Frontal cortex (tissue), 3 donors: ENCODE measurements at regions not wholly inside any gene's neighbourhood (a gene's known extent, or its start where the extent isn't known, plus 50 kb on each side); places are given as distances from the start of the nearest gene placed in this dataset.
"Not testable (repeated sequence)": the region's sequence is repeated elsewhere in the genome, so short reads cannot be mapped to it uniquely, and the experiment has no call there.

Source experiments
- DNase-seq, 2 donors: peaks; one replicate each; pipeline ENCODE4 v3.0.0; 2012; ENCODE audit warnings: low spot score in 2 of 2
- FAIRE-seq: peaks from 2 replicates; lab custom pipeline; 2012; peaks lifted over from hg19 to GRCh38; lab: Jason Lieb, UNC
- donor health status: control.
- donor health status: control.
- donor health status: control.

GRCh38 chr6:71190809-71191208 lies 97.8 kb upstream of the OGFRL1 start:
- FAIRE-seq, result no peak
- DNase-seq, result peak in 1 of 2 donors; percentile 4

GRCh38 chr6:71194724-71195123 lies 93.9 kb upstream of the OGFRL1 start:
- DNase-seq (no peak), FAIRE-seq (no peak)

- FAIRE-seq (no peak), DNase-seq (no peak)
Measured at GRCh38 chr6:71197267-71197666, 91.3 kb upstream of the OGFRL1 start.

- DNase-seq (no peak), FAIRE-seq (no peak)
Measured at GRCh38 chr6:71197780-71198179, 90.8 kb upstream of the OGFRL1 start.

GRCh38 chr6:71198908-71199307 lies 89.7 kb upstream of the OGFRL1 start:
- DNase-seq, result no peak
- FAIRE-seq, result no peak

- FAIRE-seq (no peak), DNase-seq (no peak)
Measured at GRCh38 chr6:71199736-71200135, 88.9 kb upstream of the OGFRL1 start.

GRCh38 chr6:71203206-71203605 lies 85.4 kb upstream of the OGFRL1 start:
- DNase-seq (no peak), FAIRE-seq (no peak)

GRCh38 chr6:71204741-71205140 lies 83.9 kb upstream of the OGFRL1 start:
- no peak for FAIRE-seq
- DNase-seq, result no peak

GRCh38 chr6:71205336-71205956 lies 83.2 kb upstream of the OGFRL1 start:
- DNase-seq, result no peak
- FAIRE-seq, result no peak

GRCh38 chr6:71206089-71206488 lies 82.5 kb upstream of the OGFRL1 start:
- FAIRE-seq, result no peak
- DNase-seq, result no peak

GRCh38 chr6:71209206-71209605 lies 79.4 kb upstream of the OGFRL1 start:
- no peak for FAIRE-seq

GRCh38 chr6:71209626-71210025 lies 79.0 kb upstream of the OGFRL1 start:
- no peak for FAIRE-seq
- DNase-seq, result no peak

More at GRCh38 chr6:71209206-71209605, 79.4 kb upstream of the OGFRL1 start:
- DNase-seq, result no peak

GRCh38 chr6:71211799-71212198 lies 76.8 kb upstream of the OGFRL1 start:
- DNase-seq (no peak), FAIRE-seq (no peak)

GRCh38 chr6:71220466-71220865 lies 68.1 kb upstream of the OGFRL1 start:
- FAIRE-seq (no peak), DNase-seq (no peak)

GRCh38 chr6:71222671-71223070 lies 65.9 kb upstream of the OGFRL1 start:
- FAIRE-seq, result no peak
- DNase-seq, result no peak

GRCh38 chr6:71224011-71224410 lies 64.6 kb upstream of the OGFRL1 start:
- FAIRE-seq, result no peak

GRCh38 chr6:71226151-71226550 lies 62.5 kb upstream of the OGFRL1 start:
- FAIRE-seq, result no peak
- no peak for DNase-seq

More at GRCh38 chr6:71224011-71224410, 64.6 kb upstream of the OGFRL1 start:
- DNase-seq, result no peak

- FAIRE-seq (no peak), DNase-seq (no peak)
Measured at GRCh38 chr6:71228461-71229041, 60.1 kb upstream of the OGFRL1 start.

GRCh38 chr6:71229477-71229876 lies 59.1 kb upstream of the OGFRL1 start:
- no peak for FAIRE-seq

GRCh38 chr6:71232890-71233289 lies 55.7 kb upstream of the OGFRL1 start:
- DNase-seq, FAIRE-seq: not testable (repeated sequence)

More at GRCh38 chr6:71229477-71229876, 59.1 kb upstream of the OGFRL1 start:
- DNase-seq, result no peak

GRCh38 chr6:71236926-71237434 lies 51.6 kb upstream of the OGFRL1 start:
- FAIRE-seq, result no peak
- DNase-seq, result no peak

- FAIRE-seq, result no peak
Measured at GRCh38 chr6:71238351-71238750, 50.3 kb upstream of the OGFRL1 start.

More at GRCh38 chr6:71238351-71238750, 50.3 kb upstream of the OGFRL1 start:
- no peak for DNase-seq
